ENCODE measurements at regions not wholly inside any gene's neighbourhood (a gene's known extent, or its start where the extent isn't known, plus 50 kb on each side); places are given as distances from the start of the nearest gene placed in this dataset.

DNA sequence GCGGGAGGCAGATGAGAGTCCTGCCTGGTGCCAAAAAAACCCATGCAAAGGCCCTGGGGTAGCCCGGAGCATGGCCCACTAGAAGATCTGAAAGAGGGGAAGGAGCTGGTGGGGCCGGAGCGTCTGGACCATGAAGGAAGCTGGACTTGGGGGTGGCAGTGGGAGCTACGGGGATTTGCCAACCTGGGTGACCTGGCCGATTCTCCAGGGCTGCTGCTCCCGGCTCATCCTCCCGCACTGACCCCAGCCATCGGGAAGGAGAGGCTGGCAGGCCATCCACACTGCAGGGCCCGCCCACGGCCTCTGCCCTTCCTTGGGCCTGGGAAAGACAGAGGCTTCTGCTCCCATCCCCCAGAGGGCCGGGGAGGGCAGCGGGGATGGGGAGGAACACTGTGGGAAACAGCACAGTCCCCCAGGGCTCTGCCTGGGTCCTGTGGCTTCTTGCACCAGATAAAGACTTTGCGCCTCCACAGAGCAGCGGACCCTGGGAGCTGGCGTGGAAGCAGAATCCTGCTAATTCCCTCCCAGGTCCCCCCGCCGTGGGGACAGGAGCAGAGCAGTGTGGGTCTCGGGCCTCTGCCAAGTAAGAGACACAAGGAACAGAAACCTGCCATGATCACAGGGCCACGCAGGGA lies 87.1 kb upstream of the LINC01488 start:
- TF ChIP-seq EZH2 (IDR thresholded peaks at IDR 0.05; ENCODE audit: insufficient read depth, low read length), result no peak
- TF ChIP-seq, protein P1, sequence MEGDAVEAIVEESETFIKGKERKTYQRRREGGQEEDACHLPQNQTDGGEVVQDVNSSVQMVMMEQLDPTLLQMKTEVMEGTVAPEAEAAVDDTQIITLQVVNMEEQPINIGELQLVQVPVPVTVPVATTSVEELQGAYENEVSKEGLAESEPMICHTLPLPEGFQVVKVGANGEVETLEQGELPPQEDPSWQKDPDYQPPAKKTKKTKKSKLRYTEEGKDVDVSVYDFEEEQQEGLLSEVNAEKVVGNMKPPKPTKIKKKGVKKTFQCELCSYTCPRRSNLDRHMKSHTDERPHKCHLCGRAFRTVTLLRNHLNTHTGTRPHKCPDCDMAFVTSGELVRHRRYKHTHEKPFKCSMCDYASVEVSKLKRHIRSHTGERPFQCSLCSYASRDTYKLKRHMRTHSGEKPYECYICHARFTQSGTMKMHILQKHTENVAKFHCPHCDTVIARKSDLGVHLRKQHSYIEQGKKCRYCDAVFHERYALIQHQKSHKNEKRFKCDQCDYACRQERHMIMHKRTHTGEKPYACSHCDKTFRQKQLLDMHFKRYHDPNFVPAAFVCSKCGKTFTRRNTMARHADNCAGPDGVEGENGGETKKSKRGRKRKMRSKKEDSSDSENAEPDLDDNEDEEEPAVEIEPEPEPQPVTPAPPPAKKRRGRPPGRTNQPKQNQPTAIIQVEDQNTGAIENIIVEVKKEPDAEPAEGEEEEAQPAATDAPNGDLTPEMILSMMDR (IDR thresholded peaks at IDR 0.05; ENCODE audit: insufficient read depth, low read depth, low read length), result no peak

Data from astrocyte (in vitro differentiated cells and primary cell).